Tibial nerve (tissue), 4 donors: ENCODE measurements at regions not wholly inside any gene's neighbourhood (a gene's known extent, or its start where the extent isn't known, plus 50 kb on each side); places are given as distances from the start of the nearest gene placed in this dataset.

ENCODE experiments used
- EP300 ChIP-seq, 2 donors: sonication (generic); formaldehyde crosslinking; IDR thresholded peaks; one replicate each; pipeline ENCODE4 v1.6.1; 2017; ENCODE audit warnings: antibody characterized with exemption in 2 of 2, mild to moderate bottlenecking in 1 of 2
- TF ChIP-seq, protein P1 (sequence below), 5 experiments: fragments of 200-600 bp in 3 of 5; fragments of 450-650 bp in 2 of 5; sonication (generic) in 3 of 5; IDR thresholded peaks; one replicate each; pipeline ENCODE4 v1.5.1; 2016 to 2019; ENCODE audit warnings: antibody characterized with exemption in 5 of 5, mild to moderate bottlenecking in 3 of 5, moderate library complexity in 2 of 5

GRCh38 chr14:44657696-44658388, 150.8 kb upstream of the FSCB start:
- TF ChIP-seq, protein P1, sequence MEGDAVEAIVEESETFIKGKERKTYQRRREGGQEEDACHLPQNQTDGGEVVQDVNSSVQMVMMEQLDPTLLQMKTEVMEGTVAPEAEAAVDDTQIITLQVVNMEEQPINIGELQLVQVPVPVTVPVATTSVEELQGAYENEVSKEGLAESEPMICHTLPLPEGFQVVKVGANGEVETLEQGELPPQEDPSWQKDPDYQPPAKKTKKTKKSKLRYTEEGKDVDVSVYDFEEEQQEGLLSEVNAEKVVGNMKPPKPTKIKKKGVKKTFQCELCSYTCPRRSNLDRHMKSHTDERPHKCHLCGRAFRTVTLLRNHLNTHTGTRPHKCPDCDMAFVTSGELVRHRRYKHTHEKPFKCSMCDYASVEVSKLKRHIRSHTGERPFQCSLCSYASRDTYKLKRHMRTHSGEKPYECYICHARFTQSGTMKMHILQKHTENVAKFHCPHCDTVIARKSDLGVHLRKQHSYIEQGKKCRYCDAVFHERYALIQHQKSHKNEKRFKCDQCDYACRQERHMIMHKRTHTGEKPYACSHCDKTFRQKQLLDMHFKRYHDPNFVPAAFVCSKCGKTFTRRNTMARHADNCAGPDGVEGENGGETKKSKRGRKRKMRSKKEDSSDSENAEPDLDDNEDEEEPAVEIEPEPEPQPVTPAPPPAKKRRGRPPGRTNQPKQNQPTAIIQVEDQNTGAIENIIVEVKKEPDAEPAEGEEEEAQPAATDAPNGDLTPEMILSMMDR (IDR thresholded peaks at IDR 0.05) = peak; percentile 30 to 59 (median 43)
- TF ChIP-seq EP300 (IDR thresholded peaks at IDR 0.05) = no peak
